HFFc6 (cell line): ENCODE measurements at regions not wholly inside any gene's neighbourhood (a gene's known extent, or its start where the extent isn't known, plus 50 kb on each side); places are given as distances from the start of the nearest gene placed in this dataset.

Experiments used
- DNase-seq: peaks from one replicate; pipeline ENCODE4 v3.0.0-alpha.2; 2018
- H3K27ac Mint-ChIP-seq: 2 replicates; pipeline ENCODE4 v1.8.0; 2020; ENCODE audit warnings: mild to moderate bottlenecking, mixed read lengths
- H3K27me3 Mint-ChIP-seq: 2 replicates; pipeline ENCODE4 v1.8.0; 2021; ENCODE audit warnings: mild to moderate bottlenecking, moderate library complexity, mixed read lengths; ENCODE audit not compliant: insufficient read depth
- H3K36me3 Mint-ChIP-seq: 2 replicates; pipeline ENCODE4 v1.8.0; 2021; ENCODE audit warnings: low read depth, mixed read lengths
- H3K4me1 Mint-ChIP-seq: 2 replicates; pipeline ENCODE4 v1.8.0; 2020; ENCODE audit warnings: low read depth, mixed read lengths
- H3K4me3 Mint-ChIP-seq: 2 replicates; pipeline ENCODE4 v1.8.0; 2020; ENCODE audit warnings: mild to moderate bottlenecking, moderate library complexity, mixed read lengths
- H3K9me3 Mint-ChIP-seq: 2 replicates; pipeline ENCODE4 v1.8.0; 2020; ENCODE audit warnings: mild to moderate bottlenecking, mixed read lengths
- TF ChIP-seq, protein P1 (sequence below): fragments of 200-600 bp; sonication (generic); IDR thresholded peaks from 2 replicates; pipeline ENCODE4 v1.5.0; 2021; ENCODE audit warnings: antibody characterized with exemption, mild to moderate bottlenecking

GRCh38 chr1:73907051-73907450 lies 290.9 kb downstream of the LRRIQ3 start:
- Mint-ChIP-seq H3K27me3 (no peaks in the 10 kb centered on the region), H3K4me3 (no peak overlapping the region), H3K9me3 (peaks cover 34% of the 10 kb centered on the region), H3K4me1 (no peaks in the 10 kb centered on the region), H3K27ac (no peak overlapping the region), H3K36me3 (no peaks in the 10 kb centered on the region)
- no peak for DNase-seq
- TF ChIP-seq, protein P1, sequence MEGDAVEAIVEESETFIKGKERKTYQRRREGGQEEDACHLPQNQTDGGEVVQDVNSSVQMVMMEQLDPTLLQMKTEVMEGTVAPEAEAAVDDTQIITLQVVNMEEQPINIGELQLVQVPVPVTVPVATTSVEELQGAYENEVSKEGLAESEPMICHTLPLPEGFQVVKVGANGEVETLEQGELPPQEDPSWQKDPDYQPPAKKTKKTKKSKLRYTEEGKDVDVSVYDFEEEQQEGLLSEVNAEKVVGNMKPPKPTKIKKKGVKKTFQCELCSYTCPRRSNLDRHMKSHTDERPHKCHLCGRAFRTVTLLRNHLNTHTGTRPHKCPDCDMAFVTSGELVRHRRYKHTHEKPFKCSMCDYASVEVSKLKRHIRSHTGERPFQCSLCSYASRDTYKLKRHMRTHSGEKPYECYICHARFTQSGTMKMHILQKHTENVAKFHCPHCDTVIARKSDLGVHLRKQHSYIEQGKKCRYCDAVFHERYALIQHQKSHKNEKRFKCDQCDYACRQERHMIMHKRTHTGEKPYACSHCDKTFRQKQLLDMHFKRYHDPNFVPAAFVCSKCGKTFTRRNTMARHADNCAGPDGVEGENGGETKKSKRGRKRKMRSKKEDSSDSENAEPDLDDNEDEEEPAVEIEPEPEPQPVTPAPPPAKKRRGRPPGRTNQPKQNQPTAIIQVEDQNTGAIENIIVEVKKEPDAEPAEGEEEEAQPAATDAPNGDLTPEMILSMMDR, result no peak

DNA sequence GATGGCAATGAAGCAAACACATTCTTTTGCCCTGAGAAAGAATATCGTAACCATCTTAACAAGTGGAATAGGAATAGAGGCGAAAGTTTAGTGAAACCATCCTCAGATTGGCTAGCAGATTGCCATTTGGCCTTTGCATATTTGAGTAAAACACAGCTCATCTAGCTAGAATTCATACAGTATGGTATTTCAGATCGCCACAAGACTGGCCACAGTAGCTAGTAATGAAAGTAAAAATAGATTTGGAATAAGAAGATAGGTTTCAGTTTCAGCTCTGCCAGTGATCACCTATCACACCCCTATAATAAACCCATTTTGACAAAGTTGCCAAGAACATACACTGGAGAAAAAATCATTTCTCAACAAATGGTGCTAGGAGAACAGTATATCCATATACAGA lies 294.9 kb downstream of the LRRIQ3 start:
- DNase-seq, result no peak
- H3K27me3 Mint-ChIP-seq, result no peaks in the 10 kb centered on the region
- TF ChIP-seq, protein P1, result no peak
- no peaks in the 10 kb centered on the region for H3K36me3 Mint-ChIP-seq
- H3K4me1 Mint-ChIP-seq, result no peaks in the 10 kb centered on the region
- peaks cover 17% of the 10 kb centered on the region for H3K9me3 Mint-ChIP-seq
- no peak overlapping the region for H3K4me3 Mint-ChIP-seq
- no peak overlapping the region for H3K27ac Mint-ChIP-seq

DNA sequence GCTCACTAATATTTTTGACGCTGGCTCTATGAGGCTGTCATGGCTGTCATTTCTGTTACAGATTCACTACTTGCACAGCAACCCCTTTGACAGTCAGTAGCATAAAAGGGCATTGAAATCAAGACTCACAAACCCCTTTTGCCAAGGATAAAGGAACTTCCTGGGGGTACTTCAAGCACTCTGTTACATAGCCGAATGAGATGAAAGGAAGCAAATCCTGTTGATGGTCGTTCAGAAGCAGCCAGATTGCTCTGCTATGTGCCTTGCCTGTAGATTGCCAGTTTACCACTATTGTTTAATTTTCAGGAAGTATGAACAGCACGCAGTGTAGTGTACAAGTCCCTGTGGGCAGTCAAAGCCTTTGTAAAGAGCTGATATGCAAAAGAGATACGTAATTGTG lies 296.2 kb downstream of the LRRIQ3 start:
- DNase-seq, result no peak
- Mint-ChIP-seq H3K36me3 (no peaks in the 10 kb centered on the region), H3K4me1 (no peaks in the 10 kb centered on the region), H3K9me3 (peaks cover 10% of the 10 kb centered on the region), H3K4me3 (no peak overlapping the region), H3K27me3 (no peaks in the 10 kb centered on the region), H3K27ac (no peak overlapping the region)
- TF ChIP-seq, protein P1, result no peak

DNA sequence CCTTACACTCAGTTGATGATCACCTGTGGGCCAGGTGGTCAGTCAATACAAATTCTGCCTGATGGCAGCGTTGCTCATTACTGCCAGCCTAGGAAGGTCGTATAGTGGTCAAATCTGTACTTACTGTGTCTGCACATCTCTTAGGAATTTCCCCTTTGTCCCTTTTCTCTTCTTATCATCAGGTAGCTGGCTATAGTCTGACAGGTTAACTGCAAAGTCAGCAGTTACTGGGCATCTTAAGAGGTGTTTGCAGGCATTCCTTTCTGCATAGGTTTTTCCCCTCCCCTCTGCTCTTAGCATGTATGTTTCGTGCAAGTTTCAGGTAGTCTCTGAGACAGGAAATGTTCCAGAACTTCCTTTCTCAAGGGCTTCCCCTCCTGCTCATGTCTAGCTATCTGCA lies 298.7 kb downstream of the LRRIQ3 start:
- Mint-ChIP-seq H3K27ac (no peak overlapping the region), H3K9me3 (peaks cover 4% of the 10 kb centered on the region; the same call in 1 of the 2 replicates), H3K36me3 (no peaks in the 10 kb centered on the region), H3K4me3 (no peak overlapping the region), H3K4me1 (no peaks in the 10 kb centered on the region), H3K27me3 (no peaks in the 10 kb centered on the region)
- DNase-seq, result no peak
- TF ChIP-seq, protein P1, result no peak

GRCh38 chr1:73898540-73898939 lies 299.4 kb downstream of the LRRIQ3 start:
- no peak for DNase-seq
- H3K4me3 Mint-ChIP-seq, result no peak overlapping the region
- H3K4me1 Mint-ChIP-seq, result no peaks in the 10 kb centered on the region
- H3K36me3 Mint-ChIP-seq, result no peaks in the 10 kb centered on the region
- TF ChIP-seq, protein P1, result no peak
- H3K27me3 Mint-ChIP-seq, result no peaks in the 10 kb centered on the region
- H3K27ac Mint-ChIP-seq, result no peak overlapping the region
- H3K9me3 Mint-ChIP-seq, result peaks cover 4% of the 10 kb centered on the region; the same call in 1 of the 2 replicates

GRCh38 chr1:73887412-73887811 lies 310.6 kb downstream of the LRRIQ3 start:
- H3K36me3 Mint-ChIP-seq, result no peaks in the 10 kb centered on the region
- no peak overlapping the region for H3K27ac Mint-ChIP-seq
- H3K4me1 Mint-ChIP-seq, result no peaks in the 10 kb centered on the region
- no peak overlapping the region for H3K4me3 Mint-ChIP-seq
- H3K27me3 Mint-ChIP-seq, result no peaks in the 10 kb centered on the region
- peaks cover 27% of the 10 kb centered on the region for H3K9me3 Mint-ChIP-seq
- no peak for DNase-seq
- TF ChIP-seq, protein P1, result no peak
